ENCODE measurements at regions not wholly inside any gene's neighbourhood (a gene's known extent, or its start where the extent isn't known, plus 50 kb on each side); places are given as distances from the start of the nearest gene placed in this dataset.

DNA sequence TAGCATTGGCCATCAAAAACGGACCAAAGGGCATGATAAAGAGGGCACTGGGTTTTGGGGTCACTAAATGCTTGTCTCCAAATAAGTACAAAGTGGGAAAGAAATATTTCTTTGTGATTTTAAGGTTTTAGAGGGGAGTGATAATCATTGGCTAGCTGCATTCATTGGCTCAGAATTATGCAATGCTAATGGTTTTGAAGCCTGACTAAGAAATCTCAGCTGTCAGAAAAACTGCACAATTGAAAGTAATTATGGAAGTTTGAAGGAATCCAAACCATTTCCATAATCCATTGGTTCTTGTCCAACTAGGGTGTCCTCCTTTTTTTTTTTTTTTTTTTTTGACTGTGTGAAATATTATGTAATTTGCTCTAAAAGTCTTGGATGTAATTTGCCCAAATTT, 88.2 kb upstream of the ARGLU1 start:
- Mint-ChIP-seq H3K27ac (no peak overlapping the region), H3K27me3 (ENCODE audit: low read depth) (no peaks in the 10 kb centered on the region), H3K4me1 (peaks cover 2 to 4% of the 10 kb centered on the region in 2 experiments; a peak in 3 of 4 replicates), H3K4me3 (no peak overlapping the region), H3K36me3 (ENCODE audit: insufficient read depth in 1 of 3, low read depth in 3 of 3) (no peaks in the 10 kb centered on the region; a peak in 1 of 7 replicates), H3K9me3 (no peaks in the 10 kb centered on the region)
- Histone ChIP-seq H3K9ac (ENCODE audit: extremely low read depth, insufficient read length, low read length) (no peak overlapping the region), H2BK12ac (ENCODE audit: insufficient read length, low read depth, low read length) (no peak overlapping the region), H3T11ph (ENCODE audit: low read length) (no peak overlapping the region), H3K4me1 (ENCODE audit: insufficient read depth, low read length) (no peaks in the 10 kb centered on the region), H3K56ac (ENCODE audit: insufficient read length, low read depth, low read length) (no peak overlapping the region), H3K9me3 (ENCODE audit: control insufficient read depth, low read depth, low read length) (no peaks in the 10 kb centered on the region), H3K4me2 (ENCODE audit: insufficient read depth, insufficient read length, low read length) (no peak overlapping the region), H2BK20ac (ENCODE audit: low read depth, low read length, poor library complexity, severe bottlenecking) (no peak overlapping the region), H3K14ac (ENCODE audit: insufficient read depth, low read length) (no peak overlapping the region), H2AK5ac (ENCODE audit: insufficient read length, low read length) (no peak overlapping the region), H4K91ac (ENCODE audit: insufficient read length, low read depth, low read length) (no peak overlapping the region), H2BK15ac (ENCODE audit: low read depth, low read length) (no peak overlapping the region), H3K23ac (ENCODE audit: insufficient read length, low read depth, low read length) (no peak overlapping the region), H3K18ac (ENCODE audit: insufficient read length, low read depth, low read length) (no peak overlapping the region), H3K23me2 (ENCODE audit: insufficient read length, low read depth, low read length, poor library complexity, severe bottlenecking) (no peaks in the 10 kb centered on the region), H3K79me1 (ENCODE audit: insufficient read depth, low read depth, low read length, poor library complexity, severe bottlenecking) (no peaks in the 10 kb centered on the region), H3K79me2 (ENCODE audit: insufficient read depth, low read length) (no peaks in the 10 kb centered on the region), H2AFZ (ENCODE audit: low read length) (no peak overlapping the region), H4K5ac (ENCODE audit: insufficient read length, low read depth, low read length) (no peak overlapping the region), H4K20me1 (ENCODE audit: control insufficient read depth, insufficient read depth, insufficient read length) (no peaks in the 10 kb centered on the region), H2BK5ac (ENCODE audit: insufficient read length, low read length) (no peak overlapping the region), H2BK120ac (ENCODE audit: low read depth, low read length, poor library complexity, severe bottlenecking) (no peak overlapping the region), H4K8ac (replicated peaks; ENCODE audit: insufficient read length, low read depth, low read length) (no peak overlapping the region), H3K4ac (ENCODE audit: low read depth, low read length) (no peak overlapping the region), H3K27me3 (ENCODE audit: insufficient read depth, low read length) (no peaks in the 10 kb centered on the region), H3K27ac (ENCODE audit: insufficient read length, low read depth, low read length) (no peak overlapping the region)
- no peak for DNase-seq
- TF ChIP-seq, protein P1, sequence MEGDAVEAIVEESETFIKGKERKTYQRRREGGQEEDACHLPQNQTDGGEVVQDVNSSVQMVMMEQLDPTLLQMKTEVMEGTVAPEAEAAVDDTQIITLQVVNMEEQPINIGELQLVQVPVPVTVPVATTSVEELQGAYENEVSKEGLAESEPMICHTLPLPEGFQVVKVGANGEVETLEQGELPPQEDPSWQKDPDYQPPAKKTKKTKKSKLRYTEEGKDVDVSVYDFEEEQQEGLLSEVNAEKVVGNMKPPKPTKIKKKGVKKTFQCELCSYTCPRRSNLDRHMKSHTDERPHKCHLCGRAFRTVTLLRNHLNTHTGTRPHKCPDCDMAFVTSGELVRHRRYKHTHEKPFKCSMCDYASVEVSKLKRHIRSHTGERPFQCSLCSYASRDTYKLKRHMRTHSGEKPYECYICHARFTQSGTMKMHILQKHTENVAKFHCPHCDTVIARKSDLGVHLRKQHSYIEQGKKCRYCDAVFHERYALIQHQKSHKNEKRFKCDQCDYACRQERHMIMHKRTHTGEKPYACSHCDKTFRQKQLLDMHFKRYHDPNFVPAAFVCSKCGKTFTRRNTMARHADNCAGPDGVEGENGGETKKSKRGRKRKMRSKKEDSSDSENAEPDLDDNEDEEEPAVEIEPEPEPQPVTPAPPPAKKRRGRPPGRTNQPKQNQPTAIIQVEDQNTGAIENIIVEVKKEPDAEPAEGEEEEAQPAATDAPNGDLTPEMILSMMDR (conservative IDR thresholded peaks at IDR 0.05), result no peak
- WGBS (ENCODE audit: extremely low coverage, insufficient read length, low lambda C conversion rate), result no CpG with 5 or more reads among the region's 1 CpG

Data from H9 (cell line).